H1 (cell line): ENCODE measurements at regions not wholly inside any gene's neighbourhood (a gene's known extent, or its start where the extent isn't known, plus 50 kb on each side); places are given as distances from the start of the nearest gene placed in this dataset.

Experiments
- CTCF ChIA-PET: fragments of 300-600 bp; sonication (Branson Sonifier 250); formaldehyde crosslinking; loops from one replicate; lab custom pipeline; 2021; ENCODE audit not compliant: partially characterized antibody; lab: Charles Lee
- POLR2A ChIA-PET: fragments of 300-600 bp; sonication (Branson Sonifier 250); formaldehyde crosslinking; loops from one replicate; lab custom pipeline; 2021; ENCODE audit warnings: inconsistent platforms; ENCODE audit not compliant: partially characterized antibody; lab: Charles Lee
- DNase-seq, 2 experiments: peaks; one replicate each; pipeline versions ENCODE4 v3.0.0 to v3.0.0-alpha.2; 2010 to 2022; ENCODE audit warnings: low spot score in 2 of 2, low read depth in 1 of 2, mixed read lengths in 1 of 2
- FAIRE-seq: peaks from 2 replicates; lab custom pipeline; 2011; peaks lifted over from hg19 to GRCh38; lab: Jason Lieb, UNC
- H2AFZ ChIP-seq: 2 replicates; pipeline ENCODE4 v1.8.1; 2012; ENCODE audit warnings: low read length, inconsistent platforms
- H2AK5ac ChIP-seq: 2 replicates; pipeline ENCODE4 v1.6.1; 2013; ENCODE audit warnings: low read depth, low read length
- H2BK120ac ChIP-seq: replicated peaks from 2 replicates; pipeline ENCODE3; 2013; ENCODE audit warnings: low read depth, low read length, inconsistent platforms
- H2BK12ac ChIP-seq: 2 replicates; pipeline ENCODE4 v1.6.1; 2013; ENCODE audit warnings: low read depth, low read length
- H2BK15ac ChIP-seq: 2 replicates; pipeline ENCODE4 v1.6.1; 2013; ENCODE audit warnings: low read length
- H2BK20ac ChIP-seq: 2 replicates; pipeline ENCODE4 v1.6.1; 2013; ENCODE audit warnings: low read length
- H2BK5ac ChIP-seq: 2 replicates; pipeline ENCODE4 v1.6.1; 2013; ENCODE audit warnings: low read depth, low read length
- H3K14ac ChIP-seq: 2 replicates; pipeline ENCODE4 v1.6.1; 2013; ENCODE audit warnings: inconsistent platforms; ENCODE audit not compliant: insufficient read length
- H3K18ac ChIP-seq: 2 replicates; pipeline ENCODE4 v1.6.1; 2013; ENCODE audit warnings: low read length; ENCODE audit errors: extremely low read depth
- H3K23ac ChIP-seq: 2 replicates; pipeline ENCODE4 v1.6.1; 2013; ENCODE audit warnings: inconsistent platforms; ENCODE audit not compliant: insufficient read length
- H3K23me2 ChIP-seq: 2 replicates; pipeline ENCODE4 v1.6.1; 2013; ENCODE audit warnings: low read depth, low read length
- H3K27ac ChIP-seq: 2 replicates; pipeline ENCODE4 v1.6.1; 2011; ENCODE audit warnings: low read depth, low read length, inconsistent platforms
- H3K27me3 ChIP-seq, 4 experiments: replicated peaks in 1 of 4; 1 replicate in 1 of 4; 2 replicates in 3 of 4; pipeline versions ENCODE4 v1.6.1 to v1.8.1; 2011 to 2013; ENCODE audit warnings: low read length in 3 of 4, mild to moderate bottlenecking in 3 of 4, inconsistent platforms in 2 of 4, mixed read lengths in 2 of 4, moderate library complexity in 1 of 4; ENCODE audit not compliant: control insufficient read depth in 3 of 4, insufficient read depth in 3 of 4; ENCODE audit errors: extremely low read depth in 1 of 4
- H3K36me3 ChIP-seq, 4 experiments: 2 replicates each; pipeline versions ENCODE4 v1.6.1 to v1.8.1; 2011 to 2013; ENCODE audit warnings: mild to moderate bottlenecking in 4 of 4, low read length in 3 of 4, moderate library complexity in 2 of 4, control low read depth in 1 of 4, inconsistent platforms in 1 of 4; ENCODE audit not compliant: insufficient read depth in 4 of 4, control insufficient read depth in 2 of 4
- H3K4ac ChIP-seq: replicated peaks from 2 replicates; pipeline ENCODE3; 2013; ENCODE audit warnings: low read length, low read depth, mixed read lengths, inconsistent platforms; ENCODE audit not compliant: insufficient read length
- H3K4me1 ChIP-seq, 4 experiments: replicated peaks in 1 of 4; 1 replicate in 1 of 4; 2 replicates in 3 of 4; pipeline versions ENCODE4 v1.6.1 to v1.8.1; 2011 to 2013; ENCODE audit warnings: low read length in 3 of 4, inconsistent platforms in 2 of 4, mixed read lengths in 1 of 4; ENCODE audit not compliant: insufficient read depth in 4 of 4, control insufficient read depth in 3 of 4
- H3K4me2 ChIP-seq, 2 experiments: 2 replicates each; pipeline versions ENCODE4 v1.6.1 to v1.8.1; 2011 to 2013; ENCODE audit warnings: low read depth in 2 of 2, low read length in 2 of 2, control low read depth in 1 of 2, inconsistent platforms in 1 of 2, mild to moderate bottlenecking in 1 of 2; ENCODE audit not compliant: insufficient read depth in 1 of 2
- H3K4me3 ChIP-seq, 4 experiments: fragments of 200-600, 300-600 bp in 1 of 4; sonication (generic), shearing (Covaris generic), sonication (Bioruptor Twin) in 1 of 4; 2 replicates each; pipeline versions ENCODE4 v1.5.1 to v1.8.1; 2011 to 2016; ENCODE audit warnings: low read length in 4 of 4, low read depth in 3 of 4, control low read depth in 2 of 4, inconsistent platforms in 2 of 4, mild to moderate bottlenecking in 2 of 4, mixed read lengths in 1 of 4, moderate library complexity in 1 of 4; ENCODE audit not compliant: insufficient read depth in 2 of 4; ENCODE audit errors: extremely low read depth in 1 of 4
- H3K56ac ChIP-seq: replicated peaks from 2 replicates; pipeline ENCODE3; 2013; ENCODE audit warnings: low read depth, mild to moderate bottlenecking, mixed read lengths, low read length, inconsistent platforms; ENCODE audit not compliant: insufficient read length
- H3K79me1 ChIP-seq: 2 replicates; pipeline ENCODE4 v1.6.1; 2013; ENCODE audit warnings: low read depth, low read length, control low read depth
- H3K79me2 ChIP-seq, 2 experiments: 2 replicates each; pipeline versions ENCODE4 v1.6.1 to v1.8.1; 2012 to 2013; ENCODE audit warnings: low read length in 2 of 2, mild to moderate bottlenecking in 2 of 2, inconsistent platforms in 1 of 2; ENCODE audit not compliant: insufficient read depth in 2 of 2, control insufficient read depth in 1 of 2
- H3K9ac ChIP-seq, 4 experiments: replicated peaks in 1 of 4; 1 replicate in 1 of 4; 2 replicates in 3 of 4; pipeline versions ENCODE4 v1.6.1 to v1.8.1; 2011 to 2013; ENCODE audit warnings: low read depth in 3 of 4, low read length in 3 of 4, control low read depth in 2 of 4, mild to moderate bottlenecking in 2 of 4, moderate library complexity in 2 of 4, inconsistent platforms in 1 of 4; ENCODE audit errors: extremely low read depth in 1 of 4
- H3K9me3 ChIP-seq, 2 experiments: 2 replicates each; pipeline versions ENCODE4 v1.6.1 to v1.8.1; 2012 to 2013; ENCODE audit warnings: mild to moderate bottlenecking in 2 of 2, moderate library complexity in 2 of 2, control low read depth in 1 of 2, inconsistent platforms in 1 of 2, low read depth in 1 of 2, low read length in 1 of 2, mixed read lengths in 1 of 2; ENCODE audit not compliant: insufficient read depth in 2 of 2
- H4K20me1 ChIP-seq, 2 experiments: replicated peaks in 1 of 2; 2 replicates each; pipeline versions ENCODE3 to v1.8.1; 2011 to 2013; ENCODE audit warnings: inconsistent platforms in 2 of 2, low read length in 2 of 2, mild to moderate bottlenecking in 1 of 2; ENCODE audit not compliant: insufficient read depth in 2 of 2, control insufficient read depth in 1 of 2
- H4K5ac ChIP-seq: 2 replicates; pipeline ENCODE4 v1.6.1; 2013; ENCODE audit warnings: low read length, low read depth, mixed read lengths, inconsistent platforms; ENCODE audit not compliant: insufficient read length
- H4K8ac ChIP-seq: 2 replicates; pipeline ENCODE4 v1.8.0; 2013; ENCODE audit warnings: mild to moderate bottlenecking, moderate library complexity, low read length, inconsistent platforms; ENCODE audit not compliant: insufficient read depth; ENCODE audit errors: extremely low read depth
- H4K91ac ChIP-seq: replicated peaks from 2 replicates; pipeline ENCODE3; 2013; ENCODE audit warnings: low read length, mixed read lengths, inconsistent platforms; ENCODE audit not compliant: insufficient read length
- BACH1 ChIP-seq: IDR thresholded peaks from 2 replicates; pipeline ENCODE4 v1.6.1; 2012; ENCODE audit warnings: low read length, improper control_type of control experiment
- EP300 ChIP-seq, 2 experiments: IDR thresholded peaks; 1 replicate in 1 of 2; 2 replicates in 1 of 2; pipeline ENCODE4 v1.6.1; 2011 to 2012; ENCODE audit warnings: low read depth in 2 of 2, low read length in 2 of 2, mild to moderate bottlenecking in 2 of 2, borderline replicate concordance in 1 of 2, inconsistent platforms in 1 of 2, moderate library complexity in 1 of 2
- GABPA ChIP-seq: IDR thresholded peaks from 2 replicates; pipeline ENCODE4 v1.6.1; 2011; ENCODE audit warnings: mild to moderate bottlenecking, low read length, moderate library complexity, borderline replicate concordance; ENCODE audit not compliant: insufficient read depth
- HDAC6 ChIP-seq: IDR thresholded peaks from one replicate; pipeline ENCODE4 v1.7.1; 2012; ENCODE audit warnings: low read depth, mild to moderate bottlenecking, inconsistent platforms, low read length, moderate library complexity
- KDM5A ChIP-seq: fragments of 200-600 bp; IDR thresholded peaks from 2 replicates; pipeline ENCODE4 v1.7.1; 2012; ENCODE audit warnings: mild to moderate bottlenecking, low read length, inconsistent platforms, mixed read lengths
- MAX ChIP-seq: IDR thresholded peaks from 2 replicates; pipeline ENCODE4 v1.6.1; 2012; ENCODE audit warnings: inconsistent platforms
- PHF8 ChIP-seq: fragments of 200-600 bp; sonication (generic); conservative IDR thresholded peaks from 2 replicates; pipeline ENCODE4 v1.7.1; 2012; ENCODE audit warnings: low read depth, mild to moderate bottlenecking, inconsistent platforms, low read length, moderate library complexity
- POU5F1 ChIP-seq: IDR thresholded peaks from 2 replicates; pipeline ENCODE4 v1.6.1; 2011; ENCODE audit warnings: low read depth, mild to moderate bottlenecking, low read length, moderate library complexity
- RXRA ChIP-seq: IDR thresholded peaks from 2 replicates; pipeline ENCODE4 v1.6.1; 2011; ENCODE audit warnings: low read depth, mild to moderate bottlenecking, low read length, moderate library complexity; ENCODE audit not compliant: insufficient read depth
- SIRT6 ChIP-seq: IDR thresholded peaks from one replicate; pipeline ENCODE4 v1.7.1; 2012; ENCODE audit warnings: low read length, inconsistent platforms
- SIX5 ChIP-seq: IDR thresholded peaks from 2 replicates; pipeline ENCODE4 v1.6.1; 2011; ENCODE audit warnings: mild to moderate bottlenecking, low read depth, low read length
- SP1 ChIP-seq: IDR thresholded peaks from 2 replicates; pipeline ENCODE4 v1.6.1; 2011; ENCODE audit warnings: low read depth, low read length
- TAF1 ChIP-seq: IDR thresholded peaks from 2 replicates; pipeline ENCODE4 v1.6.1; 2011; ENCODE audit warnings: mild to moderate bottlenecking, low read depth, low read length
- TEAD4 ChIP-seq: IDR thresholded peaks from 2 replicates; pipeline ENCODE4 v1.6.1; 2012; ENCODE audit warnings: low read depth, low read length, inconsistent platforms, mixed read lengths
- USF2 ChIP-seq: IDR thresholded peaks from 2 replicates; pipeline ENCODE4 v1.6.1; 2011; ENCODE audit warnings: low read length, improper control_type of control experiment
- WGBS, 2 experiments: shearing (Covaris generic) in 1 of 2; methylation state at CpG; one replicate each; pipeline versions ENCODE4 v1.1.6 to v1.1.7; 2013 to 2015; ENCODE audit warnings: low lambda C conversion rate in 2 of 2, mixed read lengths in 2 of 2, inconsistent platforms in 1 of 2, low coverage in 1 of 2, missing lambda C conversion rate in 1 of 2; ENCODE audit not compliant: insufficient replicate concordance in 2 of 2, insufficient coverage in 1 of 2, insufficient read length in 1 of 2; ENCODE audit errors: extremely low coverage in 1 of 2, missing lambda C conversion rate in 1 of 2; 5-methylcytosine and 5-hydroxymethylcytosine counted together

GRCh38 chr17:69783865-69784264 lies 291.2 kb upstream of the KCNJ16 start:
- no peaks in the 10 kb centered on the region for H3K36me3 ChIP-seq
- WGBS, 2 experiments, result 91% methylated on average over 3 of the region's 3 CpGs; no CpG with 5 or more reads in 1 of the 2 experiments
- CTCF ChIA-PET, result interaction anchor here (1.0 kb wide), 1 partner anchor 174 kb away, joined by 3 read pairs; no protein-coding TSS in a partner anchor
- H3K4me3 ChIP-seq, result no peak overlapping the region
- H2BK12ac ChIP-seq, result no peak overlapping the region
- no peak overlapping the region for H2BK120ac ChIP-seq
- no peak for FAIRE-seq
- no peak overlapping the region for H3K14ac ChIP-seq
- H3K79me2 ChIP-seq, result no peaks in the 10 kb centered on the region
- H3K23me2 ChIP-seq, result no peaks in the 10 kb centered on the region
- no peaks in the 10 kb centered on the region for H3K4me1 ChIP-seq
- H3K4ac ChIP-seq, result no peak overlapping the region
- DNase-seq, result no peak
- no peak overlapping the region for H3K56ac ChIP-seq
- H2AFZ ChIP-seq, result no peak overlapping the region
- H3K9me3 ChIP-seq, result no peaks in the 10 kb centered on the region
- no peak overlapping the region for H2AK5ac ChIP-seq
- H3K4me2 ChIP-seq, result no peak overlapping the region
- H3K23ac ChIP-seq, result no peak overlapping the region
- H2BK20ac ChIP-seq, result no peak overlapping the region
- H3K27ac ChIP-seq, result no peak overlapping the region
- no peak overlapping the region for H3K18ac ChIP-seq
- no peak overlapping the region for H2BK15ac ChIP-seq
- H3K9ac ChIP-seq, result no peak overlapping the region
- no peaks in the 10 kb centered on the region for H3K79me1 ChIP-seq
- H2BK5ac ChIP-seq, result no peak overlapping the region
- H4K20me1 ChIP-seq, result no peaks in the 10 kb centered on the region
- H4K5ac ChIP-seq, result no peak overlapping the region
- no peaks in the 10 kb centered on the region for H3K27me3 ChIP-seq
- no peak overlapping the region for H4K91ac ChIP-seq
- H4K8ac ChIP-seq, result no peak overlapping the region
- POLR2A ChIA-PET, result no interaction called here
- TF ChIP-seq RXRA (no peak), BACH1 (no peak), POU5F1 (no peak), KDM5A (no peak), SIX5 (no peak), TAF1 (no peak), EP300 (IDR thresholded peaks at IDR 0.05; ENCODE audit: borderline replicate concordance in 1 of 2, low read depth in 2 of 2, low read length in 2 of 2) (no peak), GABPA (no peak), SP1 (no peak), TEAD4 (no peak), HDAC6 (no peak), MAX (no peak), USF2 (no peak), SIRT6 (no peak), PHF8 (no peak)
